Esophagus mucosa (tissue), 1 donor: ENCODE measurements at regions not wholly inside any gene's neighbourhood (a gene's known extent, or its start where the extent isn't known, plus 50 kb on each side); places are given as distances from the start of the nearest gene placed in this dataset.

Experiments used
- ATAC-seq: fragments of 200-7000 bp; cut with Tn5 transposase; one replicate; pipeline ENCODE4 v1.9.1; 2020
- donor health status: DM: yes; HTN: yes; CAD: no.

- ATAC-seq, result no peak
Measured at GRCh38 chr3:46146548-46146947, 61.6 kb downstream of the CCR1 start.

GRCh38 chr3:46146021-46146420, 62.1 kb downstream of the CCR1 start:
- no peak for ATAC-seq

- no peak for ATAC-seq
Measured at GRCh38 chr3:46145147-46145546, 63.0 kb downstream of the CCR1 start.

DNA sequence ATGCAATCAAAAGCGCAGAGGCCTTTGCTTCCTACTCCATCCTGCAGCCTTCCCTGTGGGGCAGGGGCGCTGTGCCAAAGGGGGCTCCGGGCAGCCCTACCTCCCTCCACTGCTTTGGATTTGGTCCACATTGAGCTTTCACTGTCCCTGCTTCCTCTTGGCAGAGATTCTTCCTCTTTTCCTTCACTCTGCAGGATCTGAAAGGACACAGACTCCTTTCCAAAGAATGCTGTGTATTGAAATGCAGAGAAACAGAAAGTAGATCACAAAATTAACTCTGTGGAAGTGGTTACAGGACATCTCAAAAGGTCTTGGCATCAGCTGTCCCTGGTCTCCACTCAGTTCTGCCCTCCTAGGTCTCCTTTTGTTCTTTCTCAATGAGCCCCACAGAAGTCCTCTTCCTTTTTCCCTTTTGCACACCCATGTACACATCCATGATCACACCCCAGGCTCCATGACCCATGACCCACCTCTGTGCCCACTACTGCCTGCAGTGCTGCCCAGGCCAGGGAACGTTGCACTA, 64.1 kb downstream of the CCR1 start:
- ATAC-seq, result no peak

- ATAC-seq, result peak; percentile 57
Measured at GRCh38 chr3:46141813-46142212, 66.3 kb downstream of the CCR1 start.

GRCh38 chr3:46138581-46138980, 69.5 kb downstream of the CCR1 start:
- ATAC-seq, result no peak

- peak; percentile 59 for ATAC-seq
Measured at GRCh38 chr3:46135475-46135874, 72.6 kb downstream of the CCR1 start.

DNA sequence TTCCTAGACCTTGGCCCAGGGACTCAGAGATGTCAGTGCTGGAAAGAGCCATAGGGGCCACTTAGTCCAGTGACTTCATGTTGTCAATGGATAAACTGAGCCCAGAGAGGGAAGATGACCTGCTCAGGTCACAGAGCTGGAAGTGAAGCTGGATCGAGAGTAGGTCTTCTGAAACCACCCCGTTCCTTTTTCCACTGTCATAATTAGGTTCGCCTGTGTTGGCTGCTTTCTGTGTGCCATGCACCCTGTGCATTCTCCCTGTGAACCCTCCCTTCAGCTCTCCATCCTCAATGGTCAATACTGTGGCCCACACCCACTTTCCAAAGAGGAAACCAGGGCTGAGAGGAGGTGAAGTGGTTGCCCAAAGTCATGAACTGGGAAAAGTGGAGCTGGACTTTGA, 74.8 kb downstream of the CCR1 start:
- ATAC-seq, result no peak

DNA sequence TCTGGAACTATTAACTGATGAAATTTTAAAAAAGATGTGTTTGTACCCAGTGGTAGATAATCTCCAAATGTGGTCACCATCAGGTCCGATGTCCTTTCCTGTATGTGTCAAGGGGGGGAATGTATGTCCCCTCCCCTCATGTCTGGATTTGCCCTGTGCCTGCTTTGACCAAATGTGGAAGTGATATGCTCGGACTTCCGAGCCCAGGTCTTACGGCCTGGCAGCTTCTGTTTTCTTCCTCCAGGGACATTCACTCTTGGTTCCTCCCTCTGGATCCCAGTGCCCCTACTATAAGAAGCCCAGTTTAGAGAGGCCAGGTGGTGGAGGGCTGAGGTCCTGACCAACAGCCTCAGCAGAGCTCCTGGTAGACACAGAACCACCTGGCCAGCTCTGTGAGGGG, 75.5 kb downstream of the CCR1 start:
- ATAC-seq, result no peak

- no peak for ATAC-seq
Measured at GRCh38 chr3:46131884-46132450, 76.1 kb downstream of the CCR1 start.

GRCh38 chr3:46130631-46131310, 77.3 kb downstream of the CCR1 start:
- no peak for ATAC-seq

- no peak for ATAC-seq
Measured at GRCh38 chr3:46129588-46130272, 78.4 kb downstream of the CCR1 start.

DNA sequence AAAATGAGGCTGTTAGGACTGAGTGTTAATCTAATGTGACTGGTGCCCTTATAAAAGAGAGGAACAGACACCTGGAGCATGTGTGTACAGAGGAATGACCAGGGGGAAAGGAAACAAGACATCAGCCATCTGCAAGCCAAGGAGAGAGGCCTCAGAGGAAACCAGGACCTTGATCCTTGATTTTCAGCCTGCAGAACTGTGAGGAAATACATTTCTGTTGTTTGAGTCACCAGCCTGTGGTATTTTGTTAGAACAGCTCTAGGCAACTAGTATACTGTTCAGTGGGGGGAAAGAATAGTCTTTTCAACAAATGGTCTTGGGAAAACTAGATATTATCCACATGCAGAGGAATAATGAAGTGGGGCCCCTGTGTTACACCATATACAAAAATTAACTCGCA, 80.6 kb downstream of the CCR1 start:
- ATAC-seq, result no peak

DNA sequence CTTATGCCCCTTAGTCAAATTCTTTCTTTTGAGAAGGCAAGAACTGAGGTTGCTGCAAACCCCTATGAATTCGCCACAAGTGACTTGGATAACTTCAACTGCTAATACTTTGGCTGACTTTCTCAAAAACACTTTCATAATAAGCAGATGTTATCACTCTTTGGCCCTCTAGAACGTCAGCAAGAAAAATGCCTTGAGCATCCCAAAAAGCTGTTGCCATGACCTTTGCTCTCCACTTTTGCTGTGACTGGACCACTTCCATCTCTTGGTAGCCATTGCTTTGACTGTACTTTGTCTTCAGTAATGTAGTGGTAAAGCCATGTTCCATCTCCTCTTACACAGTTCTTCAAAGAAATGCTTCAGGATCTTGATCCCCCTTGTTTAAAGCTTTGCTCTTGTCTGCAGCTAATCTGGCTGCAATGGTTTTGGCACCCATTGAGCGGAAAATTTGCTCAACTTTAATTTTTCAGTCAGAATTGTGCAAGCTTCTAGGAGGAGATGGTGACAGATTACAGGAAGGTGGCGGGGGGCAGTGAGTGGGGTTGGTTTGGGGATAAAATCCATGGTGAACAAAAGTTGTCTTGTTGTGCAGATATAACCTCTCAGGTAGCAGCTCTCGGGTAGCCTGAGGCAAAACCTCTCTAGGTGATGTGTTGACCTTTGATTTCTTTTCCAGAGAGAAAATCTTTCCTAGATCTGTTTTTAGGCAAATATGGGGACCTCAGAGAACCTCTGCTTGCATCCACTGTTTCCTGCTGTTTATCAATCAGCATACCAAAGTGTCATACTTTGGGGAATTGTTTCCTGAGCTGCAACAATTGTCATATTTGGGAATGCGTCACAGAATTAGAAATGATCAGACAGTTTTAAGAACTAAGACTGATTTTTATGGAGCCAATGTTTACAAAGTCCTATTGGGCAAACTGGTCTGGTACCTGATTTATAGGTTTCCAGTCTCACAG, 83.6 kb downstream of the CCR1 start:
- ATAC-seq, result no peak

GRCh38 chr3:46123646-46124045, 84.5 kb downstream of the CCR1 start:
- ATAC-seq, result no peak

DNA sequence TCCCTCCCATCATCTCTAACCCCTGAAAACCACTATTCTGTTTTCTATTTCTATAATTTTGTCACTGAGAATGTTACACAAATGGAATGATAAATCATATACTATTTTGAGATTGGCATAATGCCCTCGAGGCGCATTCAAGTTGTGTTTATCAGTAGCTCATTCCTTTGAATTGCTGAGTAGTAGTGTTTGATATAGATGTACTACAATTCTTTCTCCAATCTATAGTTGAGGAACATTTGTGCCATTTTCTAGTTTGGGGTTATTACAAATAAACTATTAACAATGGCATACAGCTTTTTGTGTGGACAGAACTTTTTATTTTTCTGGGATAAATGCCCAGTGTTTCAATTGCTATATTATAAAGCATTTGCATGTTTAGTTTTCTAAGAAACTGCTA, 86.0 kb downstream of the CCR1 start:
- no peak for ATAC-seq

DNA sequence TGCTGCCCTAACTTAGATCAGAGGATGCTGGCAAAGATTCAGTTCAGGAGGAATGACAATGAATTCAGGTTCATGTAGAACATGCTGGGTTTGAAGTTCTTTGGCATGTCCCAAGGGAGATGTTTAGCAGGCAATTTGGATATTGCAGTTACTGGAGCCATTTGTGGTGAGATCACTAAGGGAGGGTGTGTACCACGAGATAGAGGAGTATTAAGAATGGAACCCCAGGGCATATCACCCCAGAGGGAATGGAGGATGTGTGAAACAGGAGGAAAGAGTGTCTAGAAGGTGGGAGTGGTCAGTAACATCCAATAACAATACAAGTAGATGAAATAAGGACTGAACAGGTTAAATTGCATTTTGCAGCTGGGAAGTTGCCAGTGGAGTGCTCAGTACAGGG, 87.1 kb downstream of the CCR1 start:
- no peak for ATAC-seq

GRCh38 chr3:46119709-46120498, 88.2 kb downstream of the CCR1 start:
- ATAC-seq, result no peak

- ATAC-seq, result no peak
Measured at GRCh38 chr3:46119253-46119652, 88.9 kb downstream of the CCR1 start.

DNA sequence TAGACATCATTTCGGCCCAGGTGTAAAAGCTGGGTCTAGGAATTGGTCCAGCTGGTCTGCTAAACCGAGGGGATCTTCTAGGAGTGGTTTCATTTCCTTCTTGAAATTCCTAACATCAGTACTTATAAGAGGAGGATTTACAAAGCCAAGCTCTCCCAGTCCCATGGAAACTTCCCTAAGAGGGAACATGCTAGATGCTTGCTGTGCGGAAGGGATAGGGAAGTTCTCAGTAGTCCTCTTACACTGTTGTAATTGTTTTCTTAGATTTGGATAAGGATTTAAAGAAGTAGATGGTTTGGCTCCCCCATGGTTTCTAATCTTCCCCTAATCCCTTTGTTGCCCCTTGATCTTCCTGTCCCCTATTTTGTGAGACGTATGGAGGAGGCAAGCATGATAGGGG, 89.7 kb upstream of the XCR1 start:
- no peak for ATAC-seq

GRCh38 chr3:46114323-46114988, 87.2 kb upstream of the XCR1 start:
- peak; percentile 31 for ATAC-seq
